Astrocyte (in vitro differentiated cells and primary cell): ENCODE measurements at regions not wholly inside any gene's neighbourhood (a gene's known extent, or its start where the extent isn't known, plus 50 kb on each side); places are given as distances from the start of the nearest gene placed in this dataset.

Experiments
- DNase-seq: peaks from one replicate; pipeline ENCODE4 v3.0.0-alpha.2; 2010; ENCODE audit warnings: low read depth
- FAIRE-seq: peaks from 2 replicates; lab custom pipeline; 2011; peaks lifted over from hg19 to GRCh38; lab: Jason Lieb, UNC
- H2AFZ ChIP-seq: 2 replicates; pipeline ENCODE4 v1.6.0; 2012; ENCODE audit warnings: low read depth, low read length, inconsistent platforms
- H3K27ac ChIP-seq: 2 replicates; pipeline ENCODE4 v1.5.1; 2011; ENCODE audit warnings: low read depth, low read length, inconsistent platforms
- H3K27me3 ChIP-seq: 2 replicates; pipeline ENCODE4 v1.6.0; 2011; ENCODE audit warnings: low read length, inconsistent platforms; ENCODE audit not compliant: insufficient read depth
- H3K36me3 ChIP-seq: 2 replicates; pipeline ENCODE4 v1.5.1; 2011; ENCODE audit warnings: low read length, inconsistent platforms; ENCODE audit not compliant: insufficient read depth
- H3K4me1 ChIP-seq: 2 replicates; pipeline ENCODE4 v1.5.1; 2011; ENCODE audit warnings: low read length, inconsistent platforms; ENCODE audit not compliant: insufficient read depth
- H3K4me2 ChIP-seq: 2 replicates; pipeline ENCODE4 v1.6.0; 2012; ENCODE audit warnings: low read length, inconsistent platforms
- H3K4me3 ChIP-seq: 2 replicates; pipeline ENCODE4 v1.5.1; 2011; ENCODE audit warnings: low read depth, mild to moderate bottlenecking, low read length, inconsistent platforms; ENCODE audit not compliant: insufficient read depth
- H3K79me2 ChIP-seq: 2 replicates; pipeline ENCODE4 v1.6.0; 2012; ENCODE audit warnings: mild to moderate bottlenecking, low read length, inconsistent platforms; ENCODE audit not compliant: insufficient read depth
- H3K9ac ChIP-seq: 2 replicates; pipeline ENCODE4 v1.6.0; 2012; ENCODE audit warnings: mild to moderate bottlenecking, low read length, inconsistent platforms
- H3K9me3 ChIP-seq: 2 replicates; pipeline ENCODE4 v1.5.1; 2012; ENCODE audit warnings: low read depth, mild to moderate bottlenecking, low read length, inconsistent platforms; ENCODE audit not compliant: insufficient read depth
- H4K20me1 ChIP-seq: 2 replicates; pipeline ENCODE4 v1.6.0; 2012; ENCODE audit warnings: low read length, inconsistent platforms; ENCODE audit not compliant: insufficient read depth
- H3K27ac Mint-ChIP-seq: one replicate; pipeline ENCODE4 v1.8.0; 2021; ENCODE audit warnings: mild to moderate bottlenecking, mixed read lengths; ENCODE audit not compliant: unreplicated experiment
- H3K27me3 Mint-ChIP-seq: one replicate; pipeline ENCODE4 v1.8.0; 2021; ENCODE audit warnings: low read depth, mixed read lengths; ENCODE audit not compliant: unreplicated experiment
- H3K36me3 Mint-ChIP-seq: one replicate; pipeline ENCODE4 v1.8.0; 2021; ENCODE audit warnings: low read depth, mixed read lengths; ENCODE audit not compliant: unreplicated experiment
- H3K4me1 Mint-ChIP-seq: one replicate; pipeline ENCODE4 v1.8.0; 2021; ENCODE audit warnings: low read depth, mixed read lengths; ENCODE audit not compliant: unreplicated experiment
- H3K4me3 Mint-ChIP-seq: one replicate; pipeline ENCODE4 v1.8.0; 2021; ENCODE audit warnings: mild to moderate bottlenecking, moderate library complexity, mixed read lengths; ENCODE audit not compliant: unreplicated experiment
- H3K9me3 Mint-ChIP-seq: one replicate; pipeline ENCODE4 v1.8.0; 2021; ENCODE audit warnings: mild to moderate bottlenecking, mixed read lengths; ENCODE audit not compliant: unreplicated experiment
- EZH2 ChIP-seq: IDR thresholded peaks from 2 replicates; pipeline ENCODE4 v1.6.1; 2012; ENCODE audit warnings: mild to moderate bottlenecking, low read length, inconsistent platforms; ENCODE audit not compliant: insufficient read depth
- TF ChIP-seq, protein P1 (sequence below): IDR thresholded peaks from 2 replicates; pipeline ENCODE4 v1.5.1; 2011; ENCODE audit warnings: low read depth, mild to moderate bottlenecking, inconsistent platforms, low read length, moderate library complexity; ENCODE audit not compliant: insufficient read depth

DNA sequence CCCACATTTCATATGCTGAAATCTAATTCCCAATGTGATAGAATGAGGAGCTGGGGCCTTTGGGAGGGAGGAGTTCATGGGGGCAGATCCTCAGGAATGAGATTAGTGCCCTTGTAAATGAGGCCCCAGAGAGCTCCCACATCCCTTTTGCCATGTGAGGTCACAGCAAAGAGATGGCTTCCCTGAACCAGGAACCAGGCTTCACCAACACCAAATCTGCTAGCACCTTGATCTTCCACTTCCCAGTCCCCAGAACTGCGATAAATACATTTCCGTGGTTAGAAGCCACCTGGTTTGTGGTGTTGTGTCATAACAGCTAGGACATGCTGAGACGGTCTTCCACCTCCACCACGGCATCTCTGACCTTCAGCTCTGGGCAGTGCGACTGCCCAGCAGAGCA, 62.1 kb downstream of the ING1 start:
- H3K36me3 Mint-ChIP-seq, result no peaks in the 10 kb centered on the region
- no peaks in the 10 kb centered on the region for H3K36me3 ChIP-seq
- no peaks in the 10 kb centered on the region for H3K4me1 Mint-ChIP-seq
- H2AFZ ChIP-seq, result no peak overlapping the region
- H3K79me2 ChIP-seq, result no peaks in the 10 kb centered on the region
- H4K20me1 ChIP-seq, result no peaks in the 10 kb centered on the region
- peaks cover 9% of the 10 kb centered on the region for H3K27me3 ChIP-seq
- no peak for TF ChIP-seq EZH2
- TF ChIP-seq, protein P1, sequence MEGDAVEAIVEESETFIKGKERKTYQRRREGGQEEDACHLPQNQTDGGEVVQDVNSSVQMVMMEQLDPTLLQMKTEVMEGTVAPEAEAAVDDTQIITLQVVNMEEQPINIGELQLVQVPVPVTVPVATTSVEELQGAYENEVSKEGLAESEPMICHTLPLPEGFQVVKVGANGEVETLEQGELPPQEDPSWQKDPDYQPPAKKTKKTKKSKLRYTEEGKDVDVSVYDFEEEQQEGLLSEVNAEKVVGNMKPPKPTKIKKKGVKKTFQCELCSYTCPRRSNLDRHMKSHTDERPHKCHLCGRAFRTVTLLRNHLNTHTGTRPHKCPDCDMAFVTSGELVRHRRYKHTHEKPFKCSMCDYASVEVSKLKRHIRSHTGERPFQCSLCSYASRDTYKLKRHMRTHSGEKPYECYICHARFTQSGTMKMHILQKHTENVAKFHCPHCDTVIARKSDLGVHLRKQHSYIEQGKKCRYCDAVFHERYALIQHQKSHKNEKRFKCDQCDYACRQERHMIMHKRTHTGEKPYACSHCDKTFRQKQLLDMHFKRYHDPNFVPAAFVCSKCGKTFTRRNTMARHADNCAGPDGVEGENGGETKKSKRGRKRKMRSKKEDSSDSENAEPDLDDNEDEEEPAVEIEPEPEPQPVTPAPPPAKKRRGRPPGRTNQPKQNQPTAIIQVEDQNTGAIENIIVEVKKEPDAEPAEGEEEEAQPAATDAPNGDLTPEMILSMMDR, result no peak
- no peak overlapping the region for H3K4me2 ChIP-seq
- no peak overlapping the region for H3K4me3 ChIP-seq
- no peak for DNase-seq
- H3K4me1 ChIP-seq, result no peaks in the 10 kb centered on the region
- H3K9me3 Mint-ChIP-seq, result peaks cover 2% of the 10 kb centered on the region
- no peak for FAIRE-seq
- H3K27me3 Mint-ChIP-seq, result peaks cover 21% of the 10 kb centered on the region
- H3K4me3 Mint-ChIP-seq, result no peak overlapping the region
- no peak overlapping the region for H3K9ac ChIP-seq
- no peak overlapping the region for H3K27ac Mint-ChIP-seq
- no peak overlapping the region for H3K27ac ChIP-seq
- no peaks in the 10 kb centered on the region for H3K9me3 ChIP-seq

DNA sequence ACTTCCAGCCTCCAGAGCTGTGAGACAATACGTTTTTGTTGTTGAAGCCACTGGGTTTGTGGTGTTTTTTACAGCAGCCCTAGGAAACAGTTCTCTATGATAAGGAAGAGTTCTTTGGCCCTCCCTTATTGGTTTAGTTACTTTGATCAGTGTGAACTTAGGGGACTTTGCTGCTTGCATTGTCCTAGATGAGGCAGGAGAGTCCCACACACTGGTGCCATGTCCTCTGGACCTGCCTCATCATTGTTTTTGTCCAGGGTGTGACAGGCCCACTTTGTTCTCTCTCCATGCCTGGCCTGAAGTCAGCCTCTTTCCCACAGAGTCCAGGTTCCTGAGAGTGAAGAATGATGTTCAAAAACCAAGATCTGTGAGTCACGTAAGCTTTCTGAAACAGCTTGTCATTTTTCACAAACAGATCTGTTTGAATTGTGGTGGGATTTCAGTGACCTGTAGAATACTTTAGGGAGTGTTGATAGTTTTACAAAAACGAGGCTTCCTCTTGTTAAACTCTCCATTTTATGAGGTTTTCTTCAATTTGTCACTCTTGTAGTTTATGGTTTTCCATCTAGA, 63.8 kb downstream of the ING1 start:
- Histone ChIP-seq H4K20me1 (no peaks in the 10 kb centered on the region), H3K36me3 (no peaks in the 10 kb centered on the region), H3K4me2 (no peak overlapping the region), H3K4me1 (no peaks in the 10 kb centered on the region), H3K9me3 (peaks cover 5% of the 10 kb centered on the region), H2AFZ (no peak overlapping the region), H3K27me3 (peaks cover 5% of the 10 kb centered on the region), H3K4me3 (no peak overlapping the region), H3K9ac (no peak overlapping the region), H3K27ac (no peak overlapping the region), H3K79me2 (no peaks in the 10 kb centered on the region)
- no peak for FAIRE-seq
- DNase-seq, result peak; percentile 3
- Mint-ChIP-seq H3K36me3 (no peaks in the 10 kb centered on the region), H3K4me1 (no peaks in the 10 kb centered on the region), H3K27ac (peak overlapping the region; percentile 0), H3K4me3 (no peak overlapping the region), H3K27me3 (peaks cover 21% of the 10 kb centered on the region), H3K9me3 (peaks cover 8% of the 10 kb centered on the region)
- TF ChIP-seq EZH2, result no peak
- TF ChIP-seq, protein P1, result no peak

DNA sequence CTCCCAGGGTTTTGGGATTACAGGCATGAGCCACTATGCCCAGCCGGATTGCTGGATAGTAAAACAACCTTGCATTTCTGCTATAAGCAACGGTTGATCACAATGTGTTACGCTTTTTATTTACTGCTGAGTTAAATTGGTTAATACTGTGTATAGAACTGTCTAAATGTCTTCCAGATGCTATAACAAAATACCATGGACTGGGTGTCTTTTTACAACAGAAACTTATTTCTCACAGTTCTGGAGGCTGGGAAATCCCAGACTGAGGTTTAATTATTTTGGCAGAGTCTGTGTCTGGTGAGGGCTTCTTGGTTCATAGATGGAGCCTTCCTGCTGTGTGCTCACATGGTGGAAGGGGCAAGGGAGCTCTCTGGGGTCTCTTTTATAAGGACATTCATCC, 65.5 kb downstream of the ING1 start:
- TF ChIP-seq, protein P1, result no peak
- no peak for TF ChIP-seq EZH2
- FAIRE-seq, result no peak
- Histone ChIP-seq H3K27ac (no peak overlapping the region), H3K9me3 (peaks cover 5% of the 10 kb centered on the region), H3K4me2 (no peak overlapping the region), H4K20me1 (no peaks in the 10 kb centered on the region), H2AFZ (no peak overlapping the region), H3K27me3 (peaks cover 3% of the 10 kb centered on the region), H3K79me2 (no peaks in the 10 kb centered on the region), H3K36me3 (no peaks in the 10 kb centered on the region), H3K4me1 (no peaks in the 10 kb centered on the region), H3K4me3 (no peak overlapping the region), H3K9ac (no peak overlapping the region)
- peaks cover 9% of the 10 kb centered on the region for H3K27me3 Mint-ChIP-seq
- DNase-seq, result no peak
- no peak overlapping the region for H3K27ac Mint-ChIP-seq
- no peaks in the 10 kb centered on the region for H3K36me3 Mint-ChIP-seq
- H3K4me3 Mint-ChIP-seq, result no peak overlapping the region
- no peaks in the 10 kb centered on the region for H3K4me1 Mint-ChIP-seq
- H3K9me3 Mint-ChIP-seq, result peaks cover 12% of the 10 kb centered on the region
